SK-N-SH (cell line): ENCODE measurements at regions not wholly inside any gene's neighbourhood (a gene's known extent, or its start where the extent isn't known, plus 50 kb on each side); places are given as distances from the start of the nearest gene placed in this dataset.

Experiments used
- CTCF ChIA-PET: fragments of 300-600, 350-600 bp; formaldehyde crosslinking; extraction: SDS; loops from one replicate; lab custom pipeline; 2021; lab: Yijun Ruan, JAX
- POLR2A ChIA-PET: fragments of 350-600 bp; sonication (Branson Sonifier 250); formaldehyde crosslinking; extraction: SDS; loops from one replicate; lab custom pipeline; 2020; ENCODE audit warnings: antibody characterized with exemption, inconsistent platforms; lab: Yijun Ruan, JAX
- DNase-seq: peaks from one replicate; pipeline ENCODE4 v3.0.0; 2012
- H2AFZ ChIP-seq: fragments of 200-600 bp; sonication (generic); 2 replicates; pipeline ENCODE4 v1.8.1; 2016; ENCODE audit warnings: antibody characterized with exemption, mild to moderate bottlenecking, low read depth
- H3F3A ChIP-seq: fragments of 200-600 bp; sonication (generic); replicated peaks from 2 replicates; pipeline ENCODE3; 2016; ENCODE audit warnings: antibody characterized with exemption, mild to moderate bottlenecking; ENCODE audit not compliant: insufficient read depth
- H3K27ac ChIP-seq, 2 experiments: fragments of 200-500 bp in 1 of 2; fragments of 200-600 bp in 1 of 2; sonication (Bioruptor generic) in 1 of 2; sonication (generic), shearing (Covaris generic) in 1 of 2; 2 replicates each; pipeline versions ENCODE4 v1.5.1 to v1.6.1; 2014 to 2016; ENCODE audit warnings: low read depth in 2 of 2, inconsistent platforms in 1 of 2, low read length in 1 of 2, mild to moderate bottlenecking in 1 of 2, mixed read lengths in 1 of 2
- H3K27me3 ChIP-seq: fragments of 200-600 bp; sonication (generic), shearing (Covaris generic); 2 replicates; pipeline ENCODE4 v1.6.1; 2016; ENCODE audit warnings: mixed run types; ENCODE audit not compliant: insufficient read depth
- H3K36me3 ChIP-seq, 2 experiments: fragments of 200-500 bp in 1 of 2; fragments of 200-600 bp in 1 of 2; sonication (Bioruptor generic) in 1 of 2; sonication (generic) in 1 of 2; replicated peaks in 1 of 2; 2 replicates each; pipeline versions ENCODE3 to v1.5.1; 2014 to 2016; ENCODE audit warnings: low read length in 1 of 2, mild to moderate bottlenecking in 1 of 2; ENCODE audit not compliant: insufficient read depth in 2 of 2, control insufficient read depth in 1 of 2
- H3K4me1 ChIP-seq, 2 experiments: fragments of 200-500 bp in 1 of 2; fragments of 200-600 bp in 1 of 2; sonication (Bioruptor generic) in 1 of 2; sonication (generic), shearing (Covaris generic) in 1 of 2; 2 replicates each; pipeline versions ENCODE4 v1.5.1 to v1.6.1; 2014 to 2016; ENCODE audit warnings: low read depth in 1 of 2, low read length in 1 of 2, mixed run types in 1 of 2; ENCODE audit not compliant: insufficient read depth in 2 of 2, control insufficient read depth in 1 of 2
- H3K4me2 ChIP-seq: fragments of 200-600 bp; sonication (generic), shearing (Covaris generic); 2 replicates; pipeline ENCODE4 v1.6.1; 2017; ENCODE audit warnings: mixed run types
- H3K4me3 ChIP-seq, 2 experiments: fragments of 200-500 bp in 1 of 2; fragments of 200-600 bp in 1 of 2; sonication (Bioruptor generic) in 1 of 2; sonication (generic), shearing (Covaris generic) in 1 of 2; 2 replicates each; pipeline versions ENCODE4 v1.5.1 to v1.8.1; 2014 to 2016; ENCODE audit warnings: low read depth in 2 of 2, inconsistent platforms in 1 of 2, low read length in 1 of 2, mild to moderate bottlenecking in 1 of 2, mixed read lengths in 1 of 2, moderate library complexity in 1 of 2
- H3K79me2 ChIP-seq: fragments of 200-600 bp; sonication (generic); 2 replicates; pipeline ENCODE4 v1.8.1; 2017; ENCODE audit warnings: mild to moderate bottlenecking; ENCODE audit not compliant: insufficient read depth
- H3K9ac ChIP-seq: fragments of 200-600 bp; sonication (generic); 2 replicates; pipeline ENCODE4 v1.6.1; 2017; ENCODE audit warnings: mixed run types
- H3K9me2 ChIP-seq: fragments of 200-600 bp; sonication (generic); 2 replicates; pipeline ENCODE4 v1.6.1; 2017; ENCODE audit warnings: mixed run types
- H3K9me3 ChIP-seq: fragments of 200-600 bp; sonication (generic); 2 replicates; pipeline ENCODE4 v1.6.1; 2017; ENCODE audit warnings: mixed run types, mild to moderate bottlenecking, moderate library complexity
- H4K20me1 ChIP-seq: fragments of 200-600 bp; sonication (generic); 2 replicates; pipeline ENCODE4 v1.6.1; 2017; ENCODE audit warnings: mild to moderate bottlenecking, mixed run types; ENCODE audit not compliant: insufficient read depth
- CTCF ChIP-seq: fragments of 200-600 bp; sonication (generic); IDR thresholded peaks from 2 replicates; pipeline ENCODE4 v1.6.1; 2017; ENCODE audit warnings: antibody characterized with exemption, mild to moderate bottlenecking, moderate library complexity
- EP300 ChIP-seq, 2 experiments: IDR thresholded peaks; 2 replicates each; pipeline versions ENCODE4 v1.4.0 to v1.6.1; 2012; ENCODE audit warnings: borderline replicate concordance in 1 of 2, low read depth in 1 of 2, low read length in 1 of 2
- FOSL2 ChIP-seq: IDR thresholded peaks from 2 replicates; pipeline ENCODE4 v1.4.0; 2012; ENCODE audit warnings: low read depth, mild to moderate bottlenecking, moderate library complexity, borderline replicate concordance
- FOXJ3 ChIP-seq: sonication (generic); formaldehyde crosslinking; IDR thresholded peaks from 2 replicates; pipeline ENCODE4 v1.5.1; 2020; ENCODE audit warnings: mild to moderate bottlenecking, missing genetic modification reagents
- GATA2 ChIP-seq: sonication (generic); formaldehyde crosslinking; IDR thresholded peaks from 2 replicates; pipeline ENCODE4 v1.5.0; 2020; ENCODE audit warnings: mild to moderate bottlenecking, missing genetic modification reagents
- MEF2A ChIP-seq: IDR thresholded peaks from 2 replicates; pipeline ENCODE4 v1.4.0; 2012; ENCODE audit warnings: low read depth, borderline replicate concordance
- PBX3 ChIP-seq: IDR thresholded peaks from 2 replicates; pipeline ENCODE4; 2012
- POLR2AphosphoS5 ChIP-seq: IDR thresholded peaks from 2 replicates; pipeline ENCODE4 v1.6.1; 2012; ENCODE audit warnings: low read depth, low read length
- REST ChIP-seq: IDR thresholded peaks from 2 replicates; pipeline ENCODE4 v1.6.1; 2012; ENCODE audit warnings: mild to moderate bottlenecking, low read depth, low read length, moderate library complexity
- TCF12 ChIP-seq: IDR thresholded peaks from 2 replicates; pipeline ENCODE4 v1.4.0; 2012
- TEAD4 ChIP-seq: IDR thresholded peaks from 2 replicates; pipeline ENCODE4 v1.4.0; 2012; ENCODE audit warnings: mild to moderate bottlenecking, borderline replicate concordance; ENCODE audit not compliant: insufficient read depth
- USF1 ChIP-seq: IDR thresholded peaks from 2 replicates; pipeline ENCODE4 v1.4.0; 2012; ENCODE audit warnings: low read depth, borderline replicate concordance
- YY1 ChIP-seq: IDR thresholded peaks from 2 replicates; pipeline ENCODE4 v1.4.0; 2012; ENCODE audit warnings: low read depth, mild to moderate bottlenecking
- WGBS: methylation state at CpG from one replicate; pipeline ENCODE4 v1.1.6; 2017; ENCODE audit warnings: low lambda C conversion rate; 5-methylcytosine and 5-hydroxymethylcytosine counted together

- Histone ChIP-seq H3K4me2 (no peak overlapping the region), H3K27ac (no peak overlapping the region), H3K9ac (no peak overlapping the region), H3K36me3 (no peaks in the 10 kb centered on the region), H3K9me2 (no peaks in the 10 kb centered on the region), H4K20me1 (no peaks in the 10 kb centered on the region), H3K79me2 (no peaks in the 10 kb centered on the region), H2AFZ (no peak overlapping the region), H3F3A (no peaks in the 10 kb centered on the region), H3K9me3 (no peaks in the 10 kb centered on the region), H3K4me1 (peaks cover 0 to 15% of the 10 kb centered on the region in 2 experiments; a peak in 1 of 4 replicates), H3K27me3 (no peaks in the 10 kb centered on the region), H3K4me3 (no peak overlapping the region)
- DNase-seq, result no peak
- TF ChIP-seq TCF12, result no peak
- TF ChIP-seq YY1, result no peak
- ChIA-PET POLR2A (no interaction called here), CTCF (no interaction called here)
- 23% methylated on average over 5 of the region's 6 CpGs for WGBS
Measured at GRCh38 chr5:6218517-6218916, 159.8 kb downstream of the MED10 start.

- Histone ChIP-seq H3K36me3 (no peaks in the 10 kb centered on the region), H3K27ac (no peak overlapping the region), H3K4me3 (no peak overlapping the region), H2AFZ (no peak overlapping the region), H4K20me1 (no peaks in the 10 kb centered on the region), H3K4me2 (no peak overlapping the region), H3K9ac (no peak overlapping the region), H3K27me3 (no peaks in the 10 kb centered on the region), H3K9me2 (no peaks in the 10 kb centered on the region), H3K4me1 (peaks cover 0 to 15% of the 10 kb centered on the region in 2 experiments; a peak in 1 of 4 replicates), H3K79me2 (no peaks in the 10 kb centered on the region), H3F3A (no peaks in the 10 kb centered on the region), H3K9me3 (no peaks in the 10 kb centered on the region)
- 33% methylated on average over 5 of the region's 7 CpGs for WGBS
- no peak for DNase-seq
- POLR2A ChIA-PET, result no interaction called here
- TF ChIP-seq YY1 (no peak), FOXJ3 (no peak), FOSL2 (no peak), EP300 (IDR thresholded peaks at IDR 0.05; ENCODE audit: borderline replicate concordance in 1 of 2, low read depth in 1 of 2, low read length in 1 of 2) (no peak), PBX3 (no peak), TCF12 (no peak), GATA2 (CRISPR knock-in tag) (no peak), USF1 (no peak), POLR2AphosphoS5 (no peak)
- CTCF ChIA-PET, result no interaction called here
Measured at GRCh38 chr5:6218116-6218515, 160.2 kb downstream of the MED10 start.

- ChIA-PET CTCF (interaction anchor here (0.6 kb wide), 1 partner anchor 15 kb away, joined by 4 read pairs; no protein-coding TSS in a partner anchor), POLR2A (no interaction called here)
- WGBS, result 72% methylated on average over 8 of the region's 9 CpGs
- Histone ChIP-seq H3K9me3 (no peaks in the 10 kb centered on the region), H3K9ac (no peak overlapping the region), H3K4me2 (no peak overlapping the region), H3K4me1 (peaks cover 0 to 15% of the 10 kb centered on the region in 2 experiments; a peak in 1 of 4 replicates), H3K27ac (no peak overlapping the region), H3F3A (no peaks in the 10 kb centered on the region), H3K27me3 (no peaks in the 10 kb centered on the region), H4K20me1 (no peaks in the 10 kb centered on the region), H3K79me2 (no peaks in the 10 kb centered on the region), H3K9me2 (no peaks in the 10 kb centered on the region), H3K4me3 (no peak overlapping the region), H3K36me3 (no peaks in the 10 kb centered on the region), H2AFZ (no peak overlapping the region)
- no peak for DNase-seq
- TF ChIP-seq TEAD4 (no peak), POLR2AphosphoS5 (no peak), EP300 (IDR thresholded peaks at IDR 0.05; ENCODE audit: borderline replicate concordance in 1 of 2, low read depth in 1 of 2, low read length in 1 of 2) (no peak), FOSL2 (no peak), CTCF (no peak), MEF2A (no peak), FOXJ3 (no peak), REST (no peak)
Measured at GRCh38 chr5:6216471-6217075, 161.8 kb downstream of the MED10 start.
